CD4-positive, alpha-beta T cell treated with Interleukin-15 for 4 hours (primary cell): ENCODE measurements at regions not wholly inside any gene's neighbourhood (a gene's known extent, or its start where the extent isn't known, plus 50 kb on each side); places are given as distances from the start of the nearest gene placed in this dataset.

Source experiments
- DNase-seq: peaks from one replicate; pipeline ENCODE4 v3.0.0-alpha.2; 2020; ENCODE audit warnings: low spot score

GRCh38 chrX:11056322-11057176 is 54.6 kb upstream of the HCCS start:
- no peak for DNase-seq

GRCh38 chrX:11059933-11060332 is 51.2 kb upstream of the HCCS start:
- no peak for DNase-seq
